A549 (cell line): ENCODE measurements at regions not wholly inside any gene's neighbourhood (a gene's known extent, or its start where the extent isn't known, plus 50 kb on each side); places are given as distances from the start of the nearest gene placed in this dataset.

Source experiments
- ATAC-seq, 2 experiments: fragments of 200-7000 bp in 1 of 2; fragments of >200 bp in 1 of 2; cut with Nextera tagmentation in 1 of 2; cut with Tn5 transposase in 1 of 2; 3 replicates each; pipeline versions ENCODE4 v1.8.0 to v1.9.1; 2018 to 2020; ENCODE audit warnings: mild to moderate bottlenecking in 1 of 2, moderate library complexity in 1 of 2
- CTCF ChIA-PET: fragments of 300-600 bp; sonication (Branson Sonifier 250); formaldehyde crosslinking; extraction: SDS; loops from one replicate; lab custom pipeline; 2021; ENCODE audit warnings: antibody characterized with exemption, inconsistent platforms; lab: Yijun Ruan, JAX
- POLR2A ChIA-PET: fragments of 350-600 bp; formaldehyde crosslinking; extraction: SDS; loops from one replicate; lab custom pipeline; 2021; ENCODE audit warnings: antibody characterized with exemption, inconsistent platforms; lab: Yijun Ruan, JAX
- DNase-seq, 2 experiments: peaks; one replicate each; pipeline versions ENCODE4 v3.0.0 to v3.0.0-alpha.2; 2011 to 2016; ENCODE audit warnings: low read depth in 1 of 2, low spot score in 1 of 2
- FAIRE-seq: peaks from 2 replicates; lab custom pipeline; 2011; peaks lifted over from hg19 to GRCh38; lab: Jason Lieb, UNC
- H3K27ac ChIP-seq, 2 experiments: fragments of >200 bp; sonication (Bioruptor Twin); formaldehyde crosslinking; 3 replicates each; pipeline ENCODE4 v1.5.1; 2016 to 2017
- H3K4me1 ChIP-seq: fragments of >200 bp; sonication (Bioruptor Twin); formaldehyde crosslinking; 3 replicates; pipeline ENCODE4 v1.6.1; 2016
- H3K4me2 ChIP-seq: fragments of >200 bp; sonication (Bioruptor Twin); formaldehyde crosslinking; 3 replicates; pipeline ENCODE4 v1.6.1; 2016
- H3K4me3 ChIP-seq: fragments of >200 bp; sonication (Bioruptor Twin); formaldehyde crosslinking; 3 replicates; pipeline ENCODE4 v1.5.1; 2016
- H3K9me3 ChIP-seq: fragments of >200 bp; sonication (Bioruptor Twin); formaldehyde crosslinking; 3 replicates; pipeline ENCODE4 v1.6.1; 2016
- BHLHE40 ChIP-seq: IDR thresholded peaks from 2 replicates; pipeline ENCODE4 v1.6.1; 2012; ENCODE audit warnings: low read depth, low read length, inconsistent platforms
- CBX8 ChIP-seq: fragments of 200-600 bp; sonication (generic); IDR thresholded peaks from 2 replicates; pipeline ENCODE4 v1.6.1; 2016
- CEBPB ChIP-seq, 2 experiments: fragments of >200 bp in 1 of 2; sonication (Bioruptor Twin) in 1 of 2; formaldehyde crosslinking in 1 of 2; IDR thresholded peaks; 2 replicates each; pipeline ENCODE4 v1.6.1; 2012 to 2016
- CHD2 ChIP-seq: fragments of 150-350 bp; IDR thresholded peaks from 2 replicates; pipeline ENCODE4 v1.6.1; 2014; ENCODE audit warnings: low read length; ENCODE audit not compliant: partially characterized antibody
- E2F6 ChIP-seq: IDR thresholded peaks from 2 replicates; pipeline ENCODE4 v1.6.1; 2012; ENCODE audit warnings: low read depth, borderline replicate concordance
- EHF ChIP-seq: fragments of 250-450 bp; sonication (Bioruptor Pico); IDR thresholded peaks from 2 replicates; pipeline ENCODE4 v1.5.0; 2020; ENCODE audit warnings: mild to moderate bottlenecking
- EHMT2 ChIP-seq: fragments of 200-600 bp; sonication (generic); IDR thresholded peaks from 2 replicates; pipeline ENCODE4 v1.6.1; 2016; ENCODE audit warnings: antibody characterized with exemption, low read depth, mild to moderate bottlenecking, moderate library complexity
- EP300 ChIP-seq, 2 experiments: fragments of >200 bp; sonication (Bioruptor Twin); formaldehyde crosslinking; IDR thresholded peaks; 2 replicates in 1 of 2; 3 replicates in 1 of 2; pipeline ENCODE4 v1.6.1; 2016 to 2017
- ESRRA ChIP-seq: fragments of 150-350 bp; IDR thresholded peaks from 2 replicates; pipeline ENCODE4 v1.6.1; 2014; ENCODE audit warnings: mild to moderate bottlenecking, low read length, borderline replicate concordance
- GATA3 ChIP-seq: IDR thresholded peaks from 2 replicates; pipeline ENCODE4 v1.6.1; 2012; ENCODE audit warnings: borderline replicate concordance
- HES2 ChIP-seq: fragments of >200 bp; sonication (Bioruptor Twin); formaldehyde crosslinking; IDR thresholded peaks from 2 replicates; pipeline ENCODE4 v1.6.1; 2016
- HEYL ChIP-seq: fragments of 250-450 bp; sonication (Bioruptor Pico); IDR thresholded peaks from 2 replicates; pipeline ENCODE4 v1.8.0; 2021; ENCODE audit warnings: mild to moderate bottlenecking, moderate library complexity
- HOXA7 ChIP-seq: fragments of 250-450 bp; sonication (Bioruptor Pico); IDR thresholded peaks from 2 replicates; pipeline ENCODE4 v1.5.0; 2020; ENCODE audit warnings: mild to moderate bottlenecking, moderate library complexity
- HOXB5 ChIP-seq: fragments of 250-450 bp; sonication (Bioruptor Pico); IDR thresholded peaks from 2 replicates; pipeline ENCODE4 v1.5.0; 2020; ENCODE audit warnings: mild to moderate bottlenecking, moderate library complexity
- JUN ChIP-seq, 2 experiments: fragments of >200 bp; sonication (Bioruptor Twin); formaldehyde crosslinking; IDR thresholded peaks; 2 replicates in 1 of 2; 3 replicates in 1 of 2; pipeline ENCODE4 v1.6.1; 2016 to 2017
- JUNB ChIP-seq: fragments of >200 bp; sonication (Bioruptor Twin); formaldehyde crosslinking; IDR thresholded peaks from 2 replicates; pipeline ENCODE4 v1.6.1; 2016
- MAZ ChIP-seq: fragments of 150-350 bp; IDR thresholded peaks from 2 replicates; pipeline ENCODE4 v1.6.1; 2014; ENCODE audit warnings: antibody characterized with exemption, low read depth, low read length, borderline replicate concordance
- PHF8 ChIP-seq: fragments of 200-600 bp; sonication (generic); IDR thresholded peaks from 2 replicates; pipeline ENCODE4 v1.6.1; 2016; ENCODE audit warnings: low read depth, mild to moderate bottlenecking, antibody characterized with exemption, moderate library complexity, borderline replicate concordance
- POLR2AphosphoS2 ChIP-seq: conservative IDR thresholded peaks from 2 replicates; pipeline ENCODE4 v1.6.1; 2012; ENCODE audit warnings: low read length, improper control_type of control experiment, inconsistent platforms
- RARB ChIP-seq: fragments of 250-450 bp; sonication (Bioruptor Pico); IDR thresholded peaks from 2 replicates; pipeline ENCODE4 v1.8.0; 2021; ENCODE audit warnings: mild to moderate bottlenecking, moderate library complexity
- RCOR1 ChIP-seq: fragments of 150-350 bp; IDR thresholded peaks from 2 replicates; pipeline ENCODE4 v1.6.1; 2014; ENCODE audit warnings: antibody characterized with exemption, low read length, low read depth
- RFX5 ChIP-seq: fragments of 450-650 bp; IDR thresholded peaks from 2 replicates; pipeline ENCODE4 v1.7.1; 2014; ENCODE audit warnings: antibody characterized with exemption, mild to moderate bottlenecking, moderate library complexity
- RNF2 ChIP-seq: fragments of 200-600 bp; sonication (generic); IDR thresholded peaks from 2 replicates; pipeline ENCODE4 v1.6.1; 2016; ENCODE audit warnings: low read depth, mild to moderate bottlenecking, antibody characterized with exemption, moderate library complexity, borderline replicate concordance
- ZFP36 ChIP-seq: fragments of 450-650 bp; IDR thresholded peaks from 2 replicates; pipeline ENCODE4 v1.6.1; 2014; ENCODE audit warnings: borderline replicate concordance; ENCODE audit not compliant: partially characterized antibody
- WGBS: methylation state at CpG from one replicate; pipeline ENCODE4 v1.1.6; 2017; ENCODE audit errors: missing lambda C conversion rate; 5-methylcytosine and 5-hydroxymethylcytosine counted together
- TF ChIP-seq, protein P1 (sequence below): IDR thresholded peaks from 2 replicates; pipeline ENCODE4 v1.6.1; 2012
- TF ChIP-seq, protein P2 (sequence below): fragments of 450-650 bp; IDR thresholded peaks from 2 replicates; pipeline ENCODE4 v1.6.1; 2014; ENCODE audit warnings: antibody characterized with exemption
- TF ChIP-seq, protein P3 (sequence below): fragments of >200 bp; sonication (Bioruptor Twin); formaldehyde crosslinking; IDR thresholded peaks from 3 replicates; pipeline ENCODE4 v1.6.1; 2016
- TF ChIP-seq, protein P4 (sequence below): fragments of >200 bp; sonication (Bioruptor Twin); formaldehyde crosslinking; IDR thresholded peaks from 3 replicates; pipeline ENCODE4 v1.5.1; 2016

DNA sequence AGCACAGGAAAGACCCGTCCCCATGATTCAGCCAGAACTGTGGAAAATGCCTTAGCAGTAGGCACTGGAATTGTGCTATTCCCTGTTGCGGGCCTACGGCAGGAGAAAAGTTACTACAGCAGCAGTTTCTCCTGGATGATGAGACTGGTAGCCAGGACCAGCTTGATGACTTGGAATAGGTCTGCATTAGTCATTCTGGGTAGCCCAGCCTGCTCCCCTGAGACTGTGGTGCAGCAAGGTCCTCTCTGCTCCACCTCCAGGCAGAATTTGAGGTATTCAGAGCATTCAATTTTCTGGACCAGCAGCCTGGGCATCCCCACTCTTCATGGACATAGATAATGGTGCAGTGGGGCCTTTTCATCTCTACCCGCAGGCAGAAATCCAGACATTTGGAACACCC, 490.0 kb downstream of the SH2D4B start:
- Histone ChIP-seq H3K4me3 (no peak overlapping the region), H3K4me1 (no peaks in the 10 kb centered on the region), H3K4me2 (no peak overlapping the region), H3K9me3 (no peaks in the 10 kb centered on the region; the same call in 2 of the 3 replicates), H3K27ac (no peak overlapping the region)
- TF ChIP-seq RFX5 = no peak
- no peak for TF ChIP-seq JUN (IDR thresholded peaks at IDR 0.05)
- TF ChIP-seq HOXA7 (CRISPR knock-in tag) = no peak
- TF ChIP-seq CEBPB (IDR thresholded peaks at IDR 0.05) = no peak
- POLR2A ChIA-PET = no interaction called here
- FAIRE-seq (no peak), ATAC-seq (no peak), DNase-seq (no peak)
- CTCF ChIA-PET = interaction anchor here (1.6 kb wide), 1 partner anchor 9 kb away, joined by 5 read pairs; no protein-coding TSS in a partner anchor
- WGBS = 24% methylated on average over 4 of the region's 4 CpGs

GRCh38 chr10:81031774-81032173, 494.1 kb downstream of the SH2D4B start:
- no peaks in the 10 kb centered on the region for H3K4me1 ChIP-seq
- no peak for DNase-seq
- FAIRE-seq = no peak
- H3K27ac ChIP-seq = no peak overlapping the region
- TF ChIP-seq EP300 (IDR thresholded peaks at IDR 0.05) (no peak), EHMT2 (no peak), PHF8 (no peak), RARB (CRISPR knock-in tag) (no peak), CBX8 (no peak), HEYL (CRISPR knock-in tag) (no peak), E2F6 (no peak), ESRRA (no peak), ZFP36 (no peak), EHF (no peak), GATA3 (no peak), POLR2AphosphoS2 (no peak), BHLHE40 (no peak)
- TF ChIP-seq, protein P1, sequence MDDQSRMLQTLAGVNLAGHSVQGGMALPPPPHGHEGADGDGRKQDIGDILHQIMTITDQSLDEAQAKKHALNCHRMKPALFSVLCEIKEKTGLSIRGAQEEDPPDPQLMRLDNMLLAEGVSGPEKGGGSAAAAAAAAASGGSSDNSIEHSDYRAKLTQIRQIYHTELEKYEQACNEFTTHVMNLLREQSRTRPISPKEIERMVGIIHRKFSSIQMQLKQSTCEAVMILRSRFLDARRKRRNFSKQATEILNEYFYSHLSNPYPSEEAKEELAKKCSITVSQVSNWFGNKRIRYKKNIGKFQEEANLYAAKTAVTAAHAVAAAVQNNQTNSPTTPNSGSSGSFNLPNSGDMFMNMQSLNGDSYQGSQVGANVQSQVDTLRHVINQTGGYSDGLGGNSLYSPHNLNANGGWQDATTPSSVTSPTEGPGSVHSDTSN = no peak
- TF ChIP-seq, protein P2, sequence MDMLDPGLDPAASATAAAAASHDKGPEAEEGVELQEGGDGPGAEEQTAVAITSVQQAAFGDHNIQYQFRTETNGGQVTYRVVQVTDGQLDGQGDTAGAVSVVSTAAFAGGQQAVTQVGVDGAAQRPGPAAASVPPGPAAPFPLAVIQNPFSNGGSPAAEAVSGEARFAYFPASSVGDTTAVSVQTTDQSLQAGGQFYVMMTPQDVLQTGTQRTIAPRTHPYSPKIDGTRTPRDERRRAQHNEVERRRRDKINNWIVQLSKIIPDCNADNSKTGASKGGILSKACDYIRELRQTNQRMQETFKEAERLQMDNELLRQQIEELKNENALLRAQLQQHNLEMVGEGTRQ = no peak
- TF ChIP-seq, protein P3, sequence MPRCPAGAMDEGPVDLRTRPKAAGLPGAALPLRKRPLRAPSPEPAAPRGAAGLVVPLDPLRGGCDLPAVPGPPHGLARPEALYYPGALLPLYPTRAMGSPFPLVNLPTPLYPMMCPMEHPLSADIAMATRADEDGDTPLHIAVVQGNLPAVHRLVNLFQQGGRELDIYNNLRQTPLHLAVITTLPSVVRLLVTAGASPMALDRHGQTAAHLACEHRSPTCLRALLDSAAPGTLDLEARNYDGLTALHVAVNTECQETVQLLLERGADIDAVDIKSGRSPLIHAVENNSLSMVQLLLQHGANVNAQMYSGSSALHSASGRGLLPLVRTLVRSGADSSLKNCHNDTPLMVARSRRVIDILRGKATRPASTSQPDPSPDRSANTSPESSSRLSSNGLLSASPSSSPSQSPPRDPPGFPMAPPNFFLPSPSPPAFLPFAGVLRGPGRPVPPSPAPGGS = no peak
- CTCF ChIA-PET = no interaction called here
- no peak overlapping the region for H3K4me2 ChIP-seq
- no peak overlapping the region for H3K4me3 ChIP-seq
- ATAC-seq = no peak
- POLR2A ChIA-PET = no interaction called here
- H3K9me3 ChIP-seq = no peaks in the 10 kb centered on the region; the same call in 2 of the 3 replicates
- 0% methylated on average over 1 of the region's 1 CpG for WGBS

DNA sequence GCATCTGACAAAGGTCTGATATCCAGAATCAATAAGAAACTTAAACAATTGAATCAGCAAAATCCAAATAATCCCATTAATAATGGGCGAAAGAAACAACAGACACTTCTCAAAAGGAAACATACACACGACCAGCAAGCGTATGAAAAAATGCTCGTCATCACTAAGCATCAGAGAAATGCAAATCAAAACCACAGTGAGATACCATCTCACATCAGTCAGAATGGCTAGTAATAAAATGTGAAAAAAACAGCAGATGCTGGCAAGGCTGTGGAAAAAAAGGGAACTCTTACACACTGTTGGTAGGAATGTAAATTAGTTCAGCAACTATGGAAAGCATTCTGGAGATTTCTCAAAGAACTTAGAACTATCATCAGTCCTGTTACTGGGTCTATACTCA, 496.7 kb downstream of the SH2D4B start:
- ATAC-seq (no peak), DNase-seq (no peak), FAIRE-seq (no peak)
- WGBS = 0% methylated on average over 4 of the region's 4 CpGs
- Histone ChIP-seq H3K4me3 (no peak overlapping the region), H3K4me1 (no peaks in the 10 kb centered on the region), H3K9me3 (no peaks in the 10 kb centered on the region), H3K27ac (no peak overlapping the region), H3K4me2 (no peak overlapping the region)
- TF ChIP-seq, protein P4, sequence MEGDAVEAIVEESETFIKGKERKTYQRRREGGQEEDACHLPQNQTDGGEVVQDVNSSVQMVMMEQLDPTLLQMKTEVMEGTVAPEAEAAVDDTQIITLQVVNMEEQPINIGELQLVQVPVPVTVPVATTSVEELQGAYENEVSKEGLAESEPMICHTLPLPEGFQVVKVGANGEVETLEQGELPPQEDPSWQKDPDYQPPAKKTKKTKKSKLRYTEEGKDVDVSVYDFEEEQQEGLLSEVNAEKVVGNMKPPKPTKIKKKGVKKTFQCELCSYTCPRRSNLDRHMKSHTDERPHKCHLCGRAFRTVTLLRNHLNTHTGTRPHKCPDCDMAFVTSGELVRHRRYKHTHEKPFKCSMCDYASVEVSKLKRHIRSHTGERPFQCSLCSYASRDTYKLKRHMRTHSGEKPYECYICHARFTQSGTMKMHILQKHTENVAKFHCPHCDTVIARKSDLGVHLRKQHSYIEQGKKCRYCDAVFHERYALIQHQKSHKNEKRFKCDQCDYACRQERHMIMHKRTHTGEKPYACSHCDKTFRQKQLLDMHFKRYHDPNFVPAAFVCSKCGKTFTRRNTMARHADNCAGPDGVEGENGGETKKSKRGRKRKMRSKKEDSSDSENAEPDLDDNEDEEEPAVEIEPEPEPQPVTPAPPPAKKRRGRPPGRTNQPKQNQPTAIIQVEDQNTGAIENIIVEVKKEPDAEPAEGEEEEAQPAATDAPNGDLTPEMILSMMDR = no peak
- no peak for TF ChIP-seq JUN (IDR thresholded peaks at IDR 0.05)
- no peak for TF ChIP-seq HOXB5 (CRISPR knock-in tag)
- TF ChIP-seq CHD2 = no peak
- TF ChIP-seq CEBPB (IDR thresholded peaks at IDR 0.05) = no peak
- TF ChIP-seq JUNB = no peak
- no peak for TF ChIP-seq HES2
- TF ChIP-seq RCOR1 = no peak
- TF ChIP-seq RNF2 = no peak
- no peak for TF ChIP-seq MAZ
- CTCF ChIA-PET = no interaction called here
- POLR2A ChIA-PET = no interaction called here
